ENCODE measurements at regions not wholly inside any gene's neighbourhood (a gene's known extent, or its start where the extent isn't known, plus 50 kb on each side); places are given as distances from the start of the nearest gene placed in this dataset.

DNA sequence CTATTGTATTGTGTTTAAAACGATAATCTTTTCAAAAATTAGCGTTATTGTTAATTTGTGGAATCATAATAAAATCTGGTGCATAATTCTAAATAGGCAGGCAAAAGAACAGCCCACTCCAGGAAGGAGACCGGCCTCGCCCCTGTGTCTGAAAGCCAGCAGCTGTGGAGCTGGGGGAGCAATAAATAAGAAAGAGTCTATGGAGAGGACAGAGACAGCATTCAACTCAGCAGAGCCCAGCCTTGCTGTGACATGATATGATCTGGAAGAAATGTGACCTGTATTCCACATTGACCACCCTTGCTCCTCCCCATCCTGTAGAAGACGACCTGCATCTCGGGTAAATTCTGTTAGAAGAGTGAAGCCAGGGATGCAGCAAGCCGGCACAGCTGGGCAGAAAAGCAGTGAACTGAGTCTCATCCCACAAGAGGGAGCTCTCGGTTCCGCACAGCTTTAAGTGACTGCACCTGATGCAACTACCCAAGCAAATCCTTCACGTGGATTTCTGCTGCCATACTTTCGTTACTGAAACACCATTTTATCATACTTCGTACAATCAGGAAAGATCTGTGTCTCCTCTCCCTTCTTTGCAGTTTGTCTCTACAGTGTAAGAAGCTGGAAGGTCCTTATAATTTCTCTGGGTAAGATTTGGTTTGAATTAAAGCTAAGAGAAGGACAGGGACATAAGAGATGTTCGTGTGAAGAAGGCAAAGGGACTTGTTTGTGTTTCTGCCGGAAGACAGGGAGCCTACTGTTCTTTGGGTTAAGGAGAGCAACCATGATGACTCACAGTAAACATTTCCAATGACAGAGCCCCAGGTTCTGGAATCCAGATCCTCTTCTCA is 427.1 kb downstream of the GPAM start:
- intact Hi-C loops (cut with DNase I; ENCODE audit: low total_unique reads), result no loop called here
- WGBS, 5 donors, result 37 to 43% (median 41%) methylated on average over 14 of the region's 14 CpGs
- Histone ChIP-seq H3K9me3 (no peaks in the 10 kb centered on the region), H3K36me3 (no peaks in the 10 kb centered on the region), H3K27me3 (replicated peaks in 1 of 7) (no peaks in the 10 kb centered on the region), H3K27ac (no peak overlapping the region), H3K4me1 (no peaks in the 10 kb centered on the region), H3K4me3 (no peak overlapping the region)
- no peak for TF ChIP-seq POLR2AphosphoS5 (IDR thresholded peaks at IDR 0.05)
- TF ChIP-seq, protein P1, sequence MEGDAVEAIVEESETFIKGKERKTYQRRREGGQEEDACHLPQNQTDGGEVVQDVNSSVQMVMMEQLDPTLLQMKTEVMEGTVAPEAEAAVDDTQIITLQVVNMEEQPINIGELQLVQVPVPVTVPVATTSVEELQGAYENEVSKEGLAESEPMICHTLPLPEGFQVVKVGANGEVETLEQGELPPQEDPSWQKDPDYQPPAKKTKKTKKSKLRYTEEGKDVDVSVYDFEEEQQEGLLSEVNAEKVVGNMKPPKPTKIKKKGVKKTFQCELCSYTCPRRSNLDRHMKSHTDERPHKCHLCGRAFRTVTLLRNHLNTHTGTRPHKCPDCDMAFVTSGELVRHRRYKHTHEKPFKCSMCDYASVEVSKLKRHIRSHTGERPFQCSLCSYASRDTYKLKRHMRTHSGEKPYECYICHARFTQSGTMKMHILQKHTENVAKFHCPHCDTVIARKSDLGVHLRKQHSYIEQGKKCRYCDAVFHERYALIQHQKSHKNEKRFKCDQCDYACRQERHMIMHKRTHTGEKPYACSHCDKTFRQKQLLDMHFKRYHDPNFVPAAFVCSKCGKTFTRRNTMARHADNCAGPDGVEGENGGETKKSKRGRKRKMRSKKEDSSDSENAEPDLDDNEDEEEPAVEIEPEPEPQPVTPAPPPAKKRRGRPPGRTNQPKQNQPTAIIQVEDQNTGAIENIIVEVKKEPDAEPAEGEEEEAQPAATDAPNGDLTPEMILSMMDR (IDR thresholded peaks at IDR 0.05 in 8 of 11, conservative IDR thresholded peaks at IDR 0.05 in 3 of 11), result peak in 1 of 11 experiments; percentile 17
- TF ChIP-seq POLR2A (IDR thresholded peaks at IDR 0.05), result no peak
- no peak for DNase-seq

DNA sequence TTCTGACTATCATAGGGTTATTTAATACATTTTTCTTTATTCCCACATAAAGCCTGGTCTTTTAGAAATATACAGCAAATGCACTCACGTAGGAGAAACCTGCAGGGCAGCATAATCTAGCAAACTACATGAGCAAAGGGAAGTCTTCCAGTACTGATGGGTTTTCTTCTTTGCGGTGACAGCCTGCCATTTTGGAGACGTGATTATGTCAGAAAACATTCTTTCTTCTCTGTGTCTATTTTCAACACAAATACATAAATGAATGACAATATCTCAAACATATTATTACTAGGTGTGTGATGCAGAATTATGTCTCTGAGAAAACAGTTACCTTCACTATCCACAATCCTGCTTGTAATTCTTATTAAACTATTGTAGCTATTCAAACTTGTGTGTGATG is 425.0 kb downstream of the GPAM start:
- Histone ChIP-seq H3K36me3 (no peaks in the 10 kb centered on the region), H3K4me3 (no peak overlapping the region), H3K4me1 (no peaks in the 10 kb centered on the region), H3K9me3 (no peaks in the 10 kb centered on the region), H3K27ac (no peak overlapping the region), H3K27me3 (replicated peaks in 1 of 7) (no peaks in the 10 kb centered on the region)
- intact Hi-C loops (cut with DNase I; ENCODE audit: low total_unique reads), result no loop called here
- TF ChIP-seq POLR2AphosphoS5 (IDR thresholded peaks at IDR 0.05), result no peak
- TF ChIP-seq, protein P1 (IDR thresholded peaks at IDR 0.05 in 8 of 11, conservative IDR thresholded peaks at IDR 0.05 in 3 of 11), result no peak
- no peak for TF ChIP-seq POLR2A (IDR thresholded peaks at IDR 0.05)
- no peak for DNase-seq
- 77 to 92% (median 79%) methylated on average over 3 of the region's 3 CpGs for WGBS, 5 donors

GRCh38 chr10:111762114-111762513 is 421.5 kb downstream of the GPAM start:
- TF ChIP-seq, protein P1 (IDR thresholded peaks at IDR 0.05 in 8 of 11, conservative IDR thresholded peaks at IDR 0.05 in 3 of 11), result no peak
- TF ChIP-seq POLR2AphosphoS5 (IDR thresholded peaks at IDR 0.05) (no peak), POLR2A (IDR thresholded peaks at IDR 0.05) (no peak)
- Histone ChIP-seq H3K4me3 (no peak overlapping the region), H3K27ac (no peak overlapping the region), H3K4me1 (no peaks in the 10 kb centered on the region), H3K36me3 (no peaks in the 10 kb centered on the region), H3K9me3 (no peaks in the 10 kb centered on the region), H3K27me3 (replicated peaks in 1 of 7) (no peaks in the 10 kb centered on the region)
- no peak for DNase-seq
- WGBS, 5 donors, result 89 to 94% (median 90%) methylated on average over 4 of the region's 4 CpGs
- intact Hi-C loops (cut with DNase I; ENCODE audit: low total_unique reads), result no loop called here

- WGBS, 5 donors, result 47 to 74% (median 70%) methylated on average over 2 of the region's 2 CpGs
- H3K9me3 ChIP-seq, result peaks cover 0 to 6% (median 0%) of the 10 kb centered on the region in 8 donors
- no peaks in the 10 kb centered on the region for H3K4me1 ChIP-seq
- H3K36me3 ChIP-seq, result no peaks in the 10 kb centered on the region
- intact Hi-C loops (cut with DNase I; ENCODE audit: low total_unique reads), result no loop called here
- H3K27me3 ChIP-seq (replicated peaks in 1 of 7), result no peaks in the 10 kb centered on the region
- TF ChIP-seq, protein P1 (IDR thresholded peaks at IDR 0.05 in 8 of 11, conservative IDR thresholded peaks at IDR 0.05 in 3 of 11), result no peak
- no peak for TF ChIP-seq POLR2A (IDR thresholded peaks at IDR 0.05)
- TF ChIP-seq POLR2AphosphoS5 (IDR thresholded peaks at IDR 0.05), result no peak
- H3K4me3 ChIP-seq, result no peak overlapping the region
- no peak overlapping the region for H3K27ac ChIP-seq
- no peak for DNase-seq
These were observed 418.3 kb downstream of the GPAM start for GRCh38 chr10:111765216-111765615.

Measured in spleen (tissue), 11 donors.